ENCODE measurements at regions not wholly inside any gene's neighbourhood (a gene's known extent, or its start where the extent isn't known, plus 50 kb on each side); places are given as distances from the start of the nearest gene placed in this dataset.

GRCh38 chr4:157803845-157804521, 368.8 kb downstream of the GASK1B start:
- Histone ChIP-seq H3K9me3 (peaks cover 0 to 4% (median 0%) of the 10 kb centered on the region in 3 donors), H3K4me3 (no peak overlapping the region), H3K36me3 (no peaks in the 10 kb centered on the region), H3K27me3 (no peaks in the 10 kb centered on the region), H3K4me1 (peaks cover 0 to 37% (median 6%) of the 10 kb centered on the region in 4 donors), H3K27ac (peak overlapping the region; percentile 35 to 78)
- TF ChIP-seq CTCF (IDR thresholded peaks at IDR 0.05) = no peak
- intact Hi-C loops (cut with DNase I; ENCODE audit: low total_unique reads) = no loop called here
- no peak for DNase-seq

- TF ChIP-seq CTCF (IDR thresholded peaks at IDR 0.05) = no peak
- peak overlapping the region in 1 of 2 donors; percentile 78 for H3K27ac ChIP-seq
- no peak for DNase-seq
- H3K4me1 ChIP-seq = peaks cover 0 to 37% (median 6%) of the 10 kb centered on the region in 4 donors
- no peak overlapping the region for H3K4me3 ChIP-seq
- no peaks in the 10 kb centered on the region for H3K27me3 ChIP-seq
- no peaks in the 10 kb centered on the region for H3K36me3 ChIP-seq
- intact Hi-C loops (cut with DNase I; ENCODE audit: low total_unique reads) = no loop called here
- peaks cover 0 to 4% (median 0%) of the 10 kb centered on the region in 3 donors for H3K9me3 ChIP-seq
These were observed 369.4 kb downstream of the GASK1B start for GRCh38 chr4:157803421-157803820.

- DNase-seq = no peak
- Histone ChIP-seq H3K27ac (no peak overlapping the region), H3K9me3 (peaks cover 0 to 3% (median 0%) of the 10 kb centered on the region in 3 donors), H3K36me3 (no peaks in the 10 kb centered on the region), H3K27me3 (no peaks in the 10 kb centered on the region), H3K4me1 (peaks cover 0 to 7% (median 0%) of the 10 kb centered on the region in 4 donors), H3K4me3 (no peak overlapping the region)
- TF ChIP-seq CTCF (IDR thresholded peaks at IDR 0.05) = no peak
- intact Hi-C loops (cut with DNase I; ENCODE audit: low total_unique reads) = no loop called here
These were observed 377.3 kb downstream of the GASK1B start for GRCh38 chr4:157795495-157795894.

- H3K27me3 ChIP-seq = no peaks in the 10 kb centered on the region
- TF ChIP-seq CTCF (IDR thresholded peaks at IDR 0.05) = no peak
- H3K4me1 ChIP-seq = peaks cover 0 to 7% (median 0%) of the 10 kb centered on the region in 4 donors
- DNase-seq = no peak
- no peak overlapping the region for H3K4me3 ChIP-seq
- no peak overlapping the region for H3K27ac ChIP-seq
- no peaks in the 10 kb centered on the region for H3K36me3 ChIP-seq
- intact Hi-C loops (cut with DNase I; ENCODE audit: low total_unique reads) = no loop called here
- no peaks in the 10 kb centered on the region for H3K9me3 ChIP-seq
These were observed 380.1 kb downstream of the GASK1B start for GRCh38 chr4:157792716-157793115.

GRCh38 chr4:157791236-157791635, 381.6 kb downstream of the GASK1B start:
- no peaks in the 10 kb centered on the region for H3K36me3 ChIP-seq
- no peak overlapping the region for H3K4me3 ChIP-seq
- H3K4me1 ChIP-seq = peaks cover 0 to 7% (median 0%) of the 10 kb centered on the region in 4 donors
- H3K27me3 ChIP-seq = no peaks in the 10 kb centered on the region
- H3K9me3 ChIP-seq = no peaks in the 10 kb centered on the region
- DNase-seq = no peak
- no peak overlapping the region for H3K27ac ChIP-seq
- no peak for TF ChIP-seq CTCF (IDR thresholded peaks at IDR 0.05)
- intact Hi-C loops (cut with DNase I; ENCODE audit: low total_unique reads) = no loop called here

Data from tibial artery (tissue), 4 donors.